Fibroblast of lung (primary cell): ENCODE measurements at regions not wholly inside any gene's neighbourhood (a gene's known extent, or its start where the extent isn't known, plus 50 kb on each side); places are given as distances from the start of the nearest gene placed in this dataset.

Experiments used
- DNase-seq, 2 donors: peaks; one replicate each; pipeline versions ENCODE4 v3.0.0 to v3.0.0-alpha.2; 2010; ENCODE audit warnings: low read depth in 2 of 2
- H2AFZ ChIP-seq: 2 replicates; pipeline ENCODE4 v1.5.1; 2012; ENCODE audit warnings: low read length, control low read depth, inconsistent platforms
- H3K27ac ChIP-seq: 2 replicates; pipeline ENCODE4 v1.5.1; 2011; ENCODE audit warnings: low read length, control low read depth; ENCODE audit not compliant: insufficient read depth
- H3K27me3 ChIP-seq: 2 replicates; pipeline ENCODE4 v1.5.1; 2011; ENCODE audit warnings: mild to moderate bottlenecking, low read length; ENCODE audit not compliant: control insufficient read depth, insufficient read depth
- H3K36me3 ChIP-seq: 2 replicates; pipeline ENCODE4 v1.5.1; 2011; ENCODE audit warnings: low read length; ENCODE audit not compliant: control insufficient read depth, insufficient read depth
- H3K4me1 ChIP-seq: 2 replicates; pipeline ENCODE4 v1.5.1; 2011; ENCODE audit warnings: low read length; ENCODE audit not compliant: control insufficient read depth, insufficient read depth; ENCODE audit errors: extremely low read depth
- H3K4me2 ChIP-seq: 2 replicates; pipeline ENCODE4 v1.5.1; 2011; ENCODE audit warnings: low read length, control low read depth; ENCODE audit not compliant: insufficient read depth; ENCODE audit errors: extremely low read depth
- H3K4me3 ChIP-seq, 4 experiments: fragments of 200-600 bp in 1 of 4; sonication (generic) in 1 of 4; replicated peaks in 1 of 4; 2 replicates each; pipeline ENCODE4 v1.5.1; 2011 to 2016; ENCODE audit warnings: low read length in 4 of 4, low read depth in 3 of 4, mild to moderate bottlenecking in 3 of 4, control low read depth in 2 of 4, inconsistent platforms in 1 of 4, mixed read lengths in 1 of 4; ENCODE audit not compliant: insufficient read depth in 1 of 4; ENCODE audit errors: control extremely low read depth in 1 of 4
- H3K79me2 ChIP-seq: 2 replicates; pipeline ENCODE4 v1.5.1; 2012; ENCODE audit warnings: mild to moderate bottlenecking, low read length, inconsistent platforms; ENCODE audit not compliant: control insufficient read depth, insufficient read depth
- H3K9ac ChIP-seq: 2 replicates; pipeline ENCODE4 v1.5.1; 2011; ENCODE audit warnings: mild to moderate bottlenecking, low read length, control low read depth; ENCODE audit not compliant: insufficient read depth
- H3K9me3 ChIP-seq: 2 replicates; pipeline ENCODE4 v1.5.1; 2012; ENCODE audit warnings: low read depth, low read length; ENCODE audit not compliant: control insufficient read depth, insufficient read depth
- H4K20me1 ChIP-seq: 2 replicates; pipeline ENCODE4 v1.5.1; 2011; ENCODE audit warnings: low read length; ENCODE audit not compliant: control insufficient read depth, insufficient read depth; ENCODE audit errors: extremely low read depth
- EZH2 ChIP-seq: IDR thresholded peaks from 2 replicates; pipeline ENCODE4 v1.5.1; 2012; ENCODE audit warnings: low read length, control low read depth, mild to moderate bottlenecking; ENCODE audit errors: missing control alignments
- TF ChIP-seq, protein P1 (sequence below), 2 donors: IDR thresholded peaks in 1 of 2; conservative IDR thresholded peaks in 1 of 2; 1 replicate in 1 of 2; 2 replicates in 1 of 2; pipeline ENCODE4 v1.5.1; 2011 to 2012; ENCODE audit warnings: low read length in 2 of 2, control low read depth in 1 of 2, inconsistent platforms in 1 of 2, low read depth in 1 of 2, mild to moderate bottlenecking in 1 of 2

GRCh38 chr9:23524607-23525155 is 301.4 kb downstream of the ELAVL2 start:
- Histone ChIP-seq H3K27ac (no peak overlapping the region), H3K9me3 (no peaks in the 10 kb centered on the region), H3K9ac (no peak overlapping the region), H4K20me1 (no peaks in the 10 kb centered on the region), H3K36me3 (no peaks in the 10 kb centered on the region), H3K79me2 (no peaks in the 10 kb centered on the region), H2AFZ (no peak overlapping the region), H3K4me2 (no peak overlapping the region), H3K27me3 (no peaks in the 10 kb centered on the region), H3K4me1 (no peaks in the 10 kb centered on the region), H3K4me3 (no peak overlapping the region)
- DNase-seq, result peak in 1 of 2 donors; percentile 33
- no peak for TF ChIP-seq EZH2
- TF ChIP-seq, protein P1, sequence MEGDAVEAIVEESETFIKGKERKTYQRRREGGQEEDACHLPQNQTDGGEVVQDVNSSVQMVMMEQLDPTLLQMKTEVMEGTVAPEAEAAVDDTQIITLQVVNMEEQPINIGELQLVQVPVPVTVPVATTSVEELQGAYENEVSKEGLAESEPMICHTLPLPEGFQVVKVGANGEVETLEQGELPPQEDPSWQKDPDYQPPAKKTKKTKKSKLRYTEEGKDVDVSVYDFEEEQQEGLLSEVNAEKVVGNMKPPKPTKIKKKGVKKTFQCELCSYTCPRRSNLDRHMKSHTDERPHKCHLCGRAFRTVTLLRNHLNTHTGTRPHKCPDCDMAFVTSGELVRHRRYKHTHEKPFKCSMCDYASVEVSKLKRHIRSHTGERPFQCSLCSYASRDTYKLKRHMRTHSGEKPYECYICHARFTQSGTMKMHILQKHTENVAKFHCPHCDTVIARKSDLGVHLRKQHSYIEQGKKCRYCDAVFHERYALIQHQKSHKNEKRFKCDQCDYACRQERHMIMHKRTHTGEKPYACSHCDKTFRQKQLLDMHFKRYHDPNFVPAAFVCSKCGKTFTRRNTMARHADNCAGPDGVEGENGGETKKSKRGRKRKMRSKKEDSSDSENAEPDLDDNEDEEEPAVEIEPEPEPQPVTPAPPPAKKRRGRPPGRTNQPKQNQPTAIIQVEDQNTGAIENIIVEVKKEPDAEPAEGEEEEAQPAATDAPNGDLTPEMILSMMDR (conservative IDR thresholded peaks at IDR 0.05 in 1 of 2, IDR thresholded peaks at IDR 0.05 in 1 of 2; ENCODE audit: low read depth in 1 of 2, low read length in 2 of 2), result no peak

- no peak overlapping the region for H3K4me2 ChIP-seq
- no peak overlapping the region for H3K9ac ChIP-seq
- H2AFZ ChIP-seq, result no peak overlapping the region
- TF ChIP-seq, protein P1 (conservative IDR thresholded peaks at IDR 0.05 in 1 of 2, IDR thresholded peaks at IDR 0.05 in 1 of 2; ENCODE audit: low read depth in 1 of 2, low read length in 2 of 2), result no peak
- TF ChIP-seq EZH2, result no peak
- no peaks in the 10 kb centered on the region for H3K9me3 ChIP-seq
- no peaks in the 10 kb centered on the region for H3K4me1 ChIP-seq
- H3K4me3 ChIP-seq, result no peak overlapping the region
- H3K79me2 ChIP-seq, result no peaks in the 10 kb centered on the region
- H3K27me3 ChIP-seq, result no peaks in the 10 kb centered on the region
- no peaks in the 10 kb centered on the region for H3K36me3 ChIP-seq
- no peaks in the 10 kb centered on the region for H4K20me1 ChIP-seq
- DNase-seq, result peak in 1 of 2 donors; percentile 32
- no peak overlapping the region for H3K27ac ChIP-seq
Measured at GRCh38 chr9:23526806-23527205, 299.2 kb downstream of the ELAVL2 start.

DNA sequence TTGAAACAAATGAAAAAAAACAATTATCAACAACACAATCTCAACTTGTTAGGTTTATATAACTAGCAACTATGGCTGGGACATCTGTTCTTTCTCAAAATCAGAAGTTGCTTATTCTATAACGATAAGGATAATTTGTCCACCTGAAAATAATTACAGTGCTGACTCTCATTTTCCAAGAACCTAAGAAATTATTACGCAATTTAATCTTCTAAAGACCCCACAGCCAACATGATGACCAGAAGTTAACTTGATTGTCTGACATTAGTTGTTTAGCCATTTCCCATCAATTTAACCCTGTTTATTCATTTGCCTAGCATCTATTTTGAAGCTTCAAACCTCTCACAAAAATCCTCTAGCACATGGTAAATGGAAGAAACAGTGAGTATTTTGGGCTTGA is 293.8 kb downstream of the ELAVL2 start:
- no peak overlapping the region for H3K4me3 ChIP-seq
- H3K4me2 ChIP-seq, result no peak overlapping the region

More for the DNA sequence above, 293.8 kb downstream of the ELAVL2 start:
- no peaks in the 10 kb centered on the region for H3K79me2 ChIP-seq
- H3K9me3 ChIP-seq, result no peaks in the 10 kb centered on the region
- H3K4me1 ChIP-seq, result no peaks in the 10 kb centered on the region
- DNase-seq, result no peak
- H3K27me3 ChIP-seq, result no peaks in the 10 kb centered on the region
- H3K27ac ChIP-seq, result no peak overlapping the region
- H3K36me3 ChIP-seq, result no peaks in the 10 kb centered on the region
- no peak for TF ChIP-seq EZH2
- TF ChIP-seq, protein P1 (conservative IDR thresholded peaks at IDR 0.05 in 1 of 2, IDR thresholded peaks at IDR 0.05 in 1 of 2; ENCODE audit: low read depth in 1 of 2, low read length in 2 of 2), result no peak
- no peaks in the 10 kb centered on the region for H4K20me1 ChIP-seq
- no peak overlapping the region for H2AFZ ChIP-seq
- H3K9ac ChIP-seq, result no peak overlapping the region
